Mesenchymal stem cell (in vitro differentiated cells and primary cell): ENCODE measurements at regions not wholly inside any gene's neighbourhood (a gene's known extent, or its start where the extent isn't known, plus 50 kb on each side); places are given as distances from the start of the nearest gene placed in this dataset. TPM values are rescaled to one million over a fixed set of nuclear protein-coding genes. Genes with fewer than 3 reads are reported as not detected.
A peak's percentile ranks its signal among the peaks of the same experiment; 100 is the strongest.

Experiments used
- DNase-seq: peaks from one replicate; pipeline ENCODE4 v3.0.0-alpha.2; 2013
- H2AFZ ChIP-seq: one replicate; pipeline ENCODE4 v1.6.1; 2013; ENCODE audit warnings: low read depth, mild to moderate bottlenecking, control low read depth, inconsistent platforms, low read length, moderate library complexity
- H2AK5ac ChIP-seq: 2 replicates; pipeline ENCODE4 v1.6.1; 2013; ENCODE audit warnings: low read length, moderate library complexity, mild to moderate bottlenecking, inconsistent platforms; ENCODE audit not compliant: severe bottlenecking
- H2BK120ac ChIP-seq: one replicate; pipeline ENCODE4 v1.6.1; 2013; ENCODE audit warnings: low read depth, mild to moderate bottlenecking, inconsistent platforms, low read length, moderate library complexity
- H2BK12ac ChIP-seq, 2 experiments: one replicate each; pipeline ENCODE4 v1.6.1; 2013; ENCODE audit warnings: inconsistent platforms in 2 of 2, low read length in 2 of 2, mild to moderate bottlenecking in 2 of 2, moderate library complexity in 2 of 2, control low read depth in 1 of 2
- H2BK15ac ChIP-seq: one replicate; pipeline ENCODE4 v1.6.1; 2013; ENCODE audit warnings: mild to moderate bottlenecking, low read depth, inconsistent platforms; ENCODE audit not compliant: poor library complexity, severe bottlenecking
- H2BK5ac ChIP-seq: 2 replicates; pipeline ENCODE4 v1.6.1; 2013; ENCODE audit warnings: low read depth, mild to moderate bottlenecking, low read length, control low read depth, inconsistent platforms; ENCODE audit not compliant: poor library complexity, severe bottlenecking
- H3K14ac ChIP-seq, 2 experiments: one replicate each; pipeline ENCODE4 v1.6.1; 2013; ENCODE audit warnings: inconsistent platforms in 2 of 2, low read length in 2 of 2, control low read depth in 1 of 2, mild to moderate bottlenecking in 1 of 2, moderate library complexity in 1 of 2
- H3K18ac ChIP-seq, 2 experiments: one replicate each; pipeline ENCODE4 v1.6.1; 2013; ENCODE audit warnings: inconsistent platforms in 2 of 2, low read length in 2 of 2, control low read depth in 1 of 2, low read depth in 1 of 2, mild to moderate bottlenecking in 1 of 2
- H3K23ac ChIP-seq, 2 experiments: one replicate each; pipeline ENCODE4 v1.6.1; 2013; ENCODE audit warnings: inconsistent platforms in 2 of 2, low read length in 2 of 2, mild to moderate bottlenecking in 2 of 2, moderate library complexity in 2 of 2, control low read depth in 1 of 2
- H3K27ac ChIP-seq: 2 replicates; pipeline ENCODE4 v1.5.1; 2013; ENCODE audit warnings: mild to moderate bottlenecking, moderate library complexity, low read length, control low read depth, inconsistent platforms; ENCODE audit not compliant: poor library complexity, severe bottlenecking
- H3K27me3 ChIP-seq, 2 experiments: 2 replicates each; pipeline versions ENCODE4 v1.6.1 to v1.7.0; 2013; ENCODE audit warnings: low read length in 2 of 2, mild to moderate bottlenecking in 2 of 2, moderate library complexity in 2 of 2, control low read depth in 1 of 2, inconsistent platforms in 1 of 2; ENCODE audit not compliant: control insufficient read depth in 1 of 2, insufficient read depth in 1 of 2
- H3K36me3 ChIP-seq, 2 experiments: 2 replicates each; pipeline versions ENCODE4 v1.6.1 to v1.7.0; 2013; ENCODE audit warnings: low read length in 2 of 2, control low read depth in 1 of 2, inconsistent platforms in 1 of 2, low read depth in 1 of 2, mild to moderate bottlenecking in 1 of 2; ENCODE audit not compliant: insufficient read depth in 2 of 2, control insufficient read depth in 1 of 2
- H3K4ac ChIP-seq, 2 experiments: one replicate each; pipeline ENCODE4 v1.6.1; 2013; ENCODE audit warnings: inconsistent platforms in 2 of 2, low read length in 2 of 2, mild to moderate bottlenecking in 2 of 2, moderate library complexity in 2 of 2, control low read depth in 1 of 2, low read depth in 1 of 2
- H3K4me1 ChIP-seq: 2 replicates; pipeline ENCODE4 v1.6.1; 2013; ENCODE audit warnings: low read depth, low read length, control low read depth; ENCODE audit not compliant: control insufficient read depth, insufficient read depth
- H3K4me2 ChIP-seq: 2 replicates; pipeline ENCODE4 v1.6.1; 2013; ENCODE audit warnings: low read length, mild to moderate bottlenecking, inconsistent platforms; ENCODE audit not compliant: poor library complexity, severe bottlenecking
- H3K4me3 ChIP-seq, 2 experiments: 2 replicates each; pipeline versions ENCODE4 v1.5.1 to v1.7.0; 2013; ENCODE audit warnings: low read length in 2 of 2, mild to moderate bottlenecking in 2 of 2, control low read depth in 1 of 2, low read depth in 1 of 2; ENCODE audit not compliant: insufficient read depth in 1 of 2
- H3K79me1 ChIP-seq: replicated peaks from 2 replicates; pipeline ENCODE4 v1.6.1; 2013; ENCODE audit warnings: mild to moderate bottlenecking, control low read depth, low read length, inconsistent platforms; ENCODE audit not compliant: poor library complexity, severe bottlenecking
- H3K9ac ChIP-seq: 2 replicates; pipeline ENCODE4 v1.7.0; 2013; ENCODE audit warnings: mild to moderate bottlenecking, low read length, moderate library complexity
- H3K9me3 ChIP-seq: 2 replicates; pipeline ENCODE4 v1.7.0; 2013; ENCODE audit warnings: mild to moderate bottlenecking, low read length; ENCODE audit not compliant: control insufficient read depth
- H4K8ac ChIP-seq: one replicate; pipeline ENCODE4 v1.6.1; 2013; ENCODE audit warnings: inconsistent platforms, mild to moderate bottlenecking, low read length, moderate library complexity
- H4K91ac ChIP-seq: one replicate; pipeline ENCODE4 v1.6.1; 2013; ENCODE audit warnings: mild to moderate bottlenecking, low read length, inconsistent platforms
- WGBS: methylation state at CpG from one replicate; pipeline ENCODE4 v1.1.7; 2013; ENCODE audit warnings: mixed read lengths; 5-methylcytosine and 5-hydroxymethylcytosine counted together
- small RNA-seq: library from polyadenylated mRNA; stranded (forward); fragments of <200 nt; extraction: miRNeasy Mini kit (QIAGEN cat#:217004); gene quantifications from one replicate; pipeline ENCODE3, GENCODE V24; 2013; ENCODE audit warnings: low read depth

DNA sequence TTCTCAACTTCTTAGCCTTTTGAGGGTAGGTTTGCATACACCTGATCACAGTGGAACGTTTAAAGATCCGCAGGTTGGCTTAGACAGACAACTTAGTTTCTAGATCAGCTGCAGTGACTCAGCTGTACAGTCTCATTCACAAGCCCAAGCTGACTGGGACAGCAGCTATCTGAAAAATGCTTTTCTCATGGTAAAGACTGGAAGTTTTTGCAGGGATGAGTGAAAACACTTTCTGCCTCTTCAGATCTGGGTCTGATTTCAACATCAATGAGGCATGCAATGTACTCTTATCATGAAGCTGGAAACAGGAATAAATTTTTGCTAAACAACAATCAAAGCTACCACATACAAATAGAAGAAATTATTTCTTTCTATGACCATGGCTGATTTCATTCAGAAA, 61.1 kb upstream of the PTBP2 start:
- Histone ChIP-seq H3K27me3 (no peaks in the 10 kb centered on the region), H2BK15ac (no peak overlapping the region), H3K4ac (no peak overlapping the region), H3K79me1 (no peaks in the 10 kb centered on the region), H4K8ac (no peak overlapping the region), H2AFZ (no peak overlapping the region), H2BK5ac (no peak overlapping the region), H3K4me3 (no peak overlapping the region), H3K27ac (no peak overlapping the region), H3K9ac (no peak overlapping the region), H2BK12ac (no peak overlapping the region), H3K9me3 (peaks cover 13% of the 10 kb centered on the region), H3K36me3 (no peaks in the 10 kb centered on the region), H3K4me1 (no peaks in the 10 kb centered on the region), H3K14ac (no peak overlapping the region), H2AK5ac (no peak overlapping the region), H4K91ac (no peak overlapping the region), H3K18ac (no peak overlapping the region), H3K4me2 (no peak overlapping the region), H2BK120ac (no peak overlapping the region), H3K23ac (no peak overlapping the region)
- WGBS: 90% methylated on average over 2 of the region's 2 CpGs
- DNase-seq: peak; percentile 57

Small RNA genes in the stretch of these regions (small RNA-seq; reads per million reads assigned to genes)
- gene RNU1-130P: not detected
